KOPT-K1 (cell line): ENCODE measurements at regions not wholly inside any gene's neighbourhood (a gene's known extent, or its start where the extent isn't known, plus 50 kb on each side); places are given as distances from the start of the nearest gene placed in this dataset.

Source experiments
- H3K27ac ChIP-seq: fragments of 200-600 bp; sonication (generic); 2 replicates; pipeline ENCODE4 v1.5.1; 2016; ENCODE audit warnings: antibody characterized with exemption, mild to moderate bottlenecking, low read depth, low read length; ENCODE audit not compliant: poor library complexity, severe bottlenecking
- H3K36me3 ChIP-seq: fragments of 200-600 bp; sonication (generic); 2 replicates; pipeline ENCODE4 v1.5.1; 2017; ENCODE audit warnings: antibody characterized with exemption, mild to moderate bottlenecking, low read length, moderate library complexity; ENCODE audit not compliant: insufficient read depth
- H3K9me3 ChIP-seq: fragments of 200-600 bp; sonication (generic); 2 replicates; pipeline ENCODE4 v1.5.1; 2017; ENCODE audit warnings: antibody characterized with exemption, low read length, mild to moderate bottlenecking; ENCODE audit not compliant: insufficient read depth, poor library complexity, severe bottlenecking

DNA sequence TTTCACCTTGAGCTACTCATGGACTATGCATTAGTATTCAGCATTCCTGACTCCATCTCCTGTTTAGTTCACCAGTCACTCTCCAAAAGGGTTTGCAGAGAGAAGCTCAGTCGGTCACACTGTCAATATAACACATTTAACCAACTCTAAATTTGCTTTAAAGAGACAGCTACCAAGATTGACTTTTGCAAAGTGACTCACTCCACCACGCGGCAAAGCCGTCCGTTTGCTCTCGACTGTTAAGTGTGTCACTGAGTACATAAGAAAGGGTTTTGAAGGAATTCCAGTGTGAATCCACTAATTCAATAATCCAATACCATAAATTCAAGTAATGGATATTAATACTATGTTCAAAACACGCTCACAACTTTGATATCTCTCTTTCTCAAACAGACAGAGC, 1006.7 kb upstream of the NR2F2 start:
- Histone ChIP-seq H3K9me3 (no peaks in the 10 kb centered on the region), H3K36me3 (no peaks in the 10 kb centered on the region), H3K27ac (no peak overlapping the region)

DNA sequence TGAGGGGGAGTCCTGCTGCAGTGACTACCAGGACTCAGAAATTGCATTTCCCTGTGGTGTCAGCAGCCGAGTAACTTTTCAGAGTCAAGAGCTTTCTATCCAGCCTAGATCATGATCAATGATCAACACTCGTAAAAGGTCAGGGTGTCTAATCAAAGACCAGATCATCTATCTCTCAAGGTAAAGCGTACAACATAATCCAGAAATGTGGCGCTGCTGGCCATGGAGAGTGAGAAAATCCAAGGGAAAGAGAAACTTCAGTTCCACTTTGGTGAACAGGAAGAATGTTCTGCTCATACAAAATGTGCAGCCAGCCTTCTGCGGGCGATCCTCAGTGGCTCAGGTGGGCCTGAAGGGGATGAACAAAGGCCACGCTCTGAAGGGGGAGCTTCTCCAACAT, 1005.8 kb upstream of the NR2F2 start:
- H3K27ac ChIP-seq, result no peak overlapping the region
- no peaks in the 10 kb centered on the region for H3K36me3 ChIP-seq
- H3K9me3 ChIP-seq, result no peaks in the 10 kb centered on the region

DNA sequence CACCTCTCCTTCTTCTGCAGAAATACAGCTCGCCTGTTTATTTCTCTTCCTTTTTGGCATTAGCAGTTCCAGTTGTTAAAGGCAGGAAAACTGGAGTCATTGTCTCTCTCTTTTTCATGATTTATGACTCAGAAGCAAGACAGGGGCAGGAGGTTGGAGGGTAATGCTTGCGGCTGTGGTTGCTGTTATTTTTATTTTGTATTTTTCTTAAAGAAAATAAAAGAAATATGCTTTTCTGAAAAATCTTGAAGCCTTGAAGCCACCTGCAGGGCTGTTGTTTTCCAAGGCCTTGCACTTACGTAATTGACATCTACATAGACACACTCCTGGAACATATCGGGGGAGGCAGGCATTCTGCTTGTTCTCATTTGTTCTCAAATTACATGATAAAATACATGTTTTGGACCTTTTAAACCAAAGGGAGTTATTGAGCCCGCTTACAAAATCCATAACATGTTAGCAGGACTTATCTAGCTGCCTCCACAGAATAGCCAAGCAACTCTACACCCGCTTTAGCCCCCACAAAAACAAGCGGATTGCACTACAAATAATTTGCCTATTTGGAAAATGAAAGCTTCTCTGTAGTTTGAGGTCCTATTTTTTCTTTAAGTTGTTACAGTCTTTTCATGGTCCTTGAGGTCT, 1004.6 kb upstream of the NR2F2 start:
- no peak overlapping the region for H3K27ac ChIP-seq
- no peaks in the 10 kb centered on the region for H3K36me3 ChIP-seq
- H3K9me3 ChIP-seq, result no peaks in the 10 kb centered on the region

DNA sequence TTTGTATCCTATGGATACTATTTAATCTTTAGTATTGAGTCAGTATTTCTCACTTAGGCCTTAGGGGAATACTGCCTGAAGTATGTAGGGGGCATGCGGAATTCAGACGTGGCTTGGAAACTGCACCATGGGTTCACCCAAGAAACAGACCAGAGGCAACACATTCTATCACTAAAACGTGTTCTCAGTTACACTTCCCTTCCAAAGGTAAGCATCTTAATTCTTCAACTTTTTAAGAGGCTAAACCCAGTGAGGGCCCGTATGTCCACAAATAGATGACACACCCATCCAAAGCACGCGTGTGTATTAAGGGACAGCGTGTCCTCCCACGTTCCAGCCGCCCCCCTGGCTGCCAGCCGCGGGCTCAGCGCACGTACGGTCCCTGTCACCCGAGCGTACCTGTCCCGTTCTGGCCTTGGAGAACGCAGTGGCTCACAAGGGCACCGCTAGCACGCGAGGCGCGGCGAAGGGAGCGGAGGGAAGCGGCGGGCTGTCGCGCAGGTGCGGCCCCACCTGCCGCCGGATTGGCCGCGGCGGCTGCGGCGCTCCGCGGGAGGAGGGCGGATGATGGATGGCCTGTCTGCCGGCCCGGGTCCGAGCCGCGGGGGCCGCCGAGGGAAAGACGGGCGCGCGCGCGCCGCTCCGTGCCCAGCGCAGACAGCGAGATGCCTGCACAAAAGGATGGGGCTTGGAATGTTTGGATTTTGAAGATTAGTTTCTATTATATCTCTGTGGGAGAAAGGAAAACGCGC, 1003.9 kb upstream of the NR2F2 start:
- no peaks in the 10 kb centered on the region for H3K9me3 ChIP-seq
- no peak overlapping the region for H3K27ac ChIP-seq
- H3K36me3 ChIP-seq, result no peaks in the 10 kb centered on the region

- Histone ChIP-seq H3K36me3 (no peaks in the 10 kb centered on the region), H3K9me3 (no peaks in the 10 kb centered on the region), H3K27ac (no peak overlapping the region)
These were observed 1003.3 kb upstream of the NR2F2 start for GRCh38 chr15:95327183-95327525.

- Histone ChIP-seq H3K36me3 (no peaks in the 10 kb centered on the region), H3K9me3 (no peaks in the 10 kb centered on the region), H3K27ac (no peak overlapping the region)
These were observed 1002.8 kb upstream of the NR2F2 start for GRCh38 chr15:95327661-95328060.

DNA sequence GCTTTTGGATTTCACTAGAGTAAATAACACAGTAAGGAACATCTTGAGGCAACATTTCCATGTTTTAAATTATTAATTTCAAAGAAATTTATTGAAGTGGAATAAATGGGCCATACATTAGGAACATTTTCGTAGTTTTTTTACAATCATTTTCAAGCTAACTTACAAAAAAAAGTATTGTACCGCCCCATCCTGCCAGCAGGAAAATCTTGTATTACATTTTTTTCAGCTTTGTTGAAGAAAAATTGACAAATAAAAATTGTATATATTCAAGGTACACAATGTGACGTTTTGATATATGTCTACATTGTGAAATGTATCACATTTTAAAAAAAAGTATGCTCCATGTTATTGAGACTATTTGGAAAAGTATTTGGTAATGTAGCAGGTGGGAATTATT, 1001.9 kb upstream of the NR2F2 start:
- no peaks in the 10 kb centered on the region for H3K9me3 ChIP-seq
- no peaks in the 10 kb centered on the region for H3K36me3 ChIP-seq
- no peak overlapping the region for H3K27ac ChIP-seq

DNA sequence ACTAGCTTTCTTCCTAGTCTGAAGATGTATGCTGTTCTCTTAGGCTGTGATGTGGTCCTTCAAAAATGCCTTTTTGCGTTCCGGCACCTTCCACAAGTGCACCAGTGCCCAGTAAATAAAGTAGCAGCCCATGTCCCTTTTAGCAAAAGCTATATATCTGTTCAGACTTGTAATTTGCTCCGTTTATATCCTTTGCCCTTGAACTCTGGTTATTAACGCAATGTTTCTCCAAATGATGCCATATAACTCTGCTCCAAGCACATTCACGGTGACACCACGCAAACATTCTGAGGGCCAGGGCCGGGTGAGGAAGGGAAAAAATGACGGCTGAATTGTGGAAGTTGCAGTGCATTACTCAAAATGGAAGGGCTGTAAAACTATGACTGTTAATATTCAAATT, 1001.1 kb upstream of the NR2F2 start:
- no peak overlapping the region for H3K27ac ChIP-seq
- no peaks in the 10 kb centered on the region for H3K9me3 ChIP-seq

DNA sequence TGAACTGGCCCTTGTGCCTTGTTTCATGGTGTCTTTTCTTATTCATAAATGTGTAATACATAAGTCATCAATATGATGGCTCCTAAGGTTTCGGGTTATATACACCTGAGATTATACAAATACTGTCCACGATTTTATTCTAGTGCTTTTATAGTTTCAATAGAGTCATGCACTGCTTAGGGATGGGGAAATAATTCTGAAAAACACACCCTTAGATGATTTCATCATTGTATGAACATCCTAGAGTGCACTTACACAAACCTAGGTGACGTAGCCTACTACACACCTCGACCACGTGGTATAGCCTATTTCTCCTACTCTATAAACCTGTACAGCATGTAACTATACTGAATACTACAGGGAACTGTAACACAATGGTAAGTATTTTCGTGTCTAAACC, 988.8 kb upstream of the NR2F2 start:
- no peaks in the 10 kb centered on the region for H3K36me3 ChIP-seq
- no peak overlapping the region for H3K27ac ChIP-seq
- H3K9me3 ChIP-seq, result no peaks in the 10 kb centered on the region

More for the DNA sequence above, 1001.1 kb upstream of the NR2F2 start:
- no peaks in the 10 kb centered on the region for H3K36me3 ChIP-seq

GRCh38 chr15:95345867-95346266, 984.6 kb upstream of the NR2F2 start:
- Histone ChIP-seq H3K9me3 (no peaks in the 10 kb centered on the region), H3K36me3 (no peaks in the 10 kb centered on the region), H3K27ac (no peak overlapping the region)

DNA sequence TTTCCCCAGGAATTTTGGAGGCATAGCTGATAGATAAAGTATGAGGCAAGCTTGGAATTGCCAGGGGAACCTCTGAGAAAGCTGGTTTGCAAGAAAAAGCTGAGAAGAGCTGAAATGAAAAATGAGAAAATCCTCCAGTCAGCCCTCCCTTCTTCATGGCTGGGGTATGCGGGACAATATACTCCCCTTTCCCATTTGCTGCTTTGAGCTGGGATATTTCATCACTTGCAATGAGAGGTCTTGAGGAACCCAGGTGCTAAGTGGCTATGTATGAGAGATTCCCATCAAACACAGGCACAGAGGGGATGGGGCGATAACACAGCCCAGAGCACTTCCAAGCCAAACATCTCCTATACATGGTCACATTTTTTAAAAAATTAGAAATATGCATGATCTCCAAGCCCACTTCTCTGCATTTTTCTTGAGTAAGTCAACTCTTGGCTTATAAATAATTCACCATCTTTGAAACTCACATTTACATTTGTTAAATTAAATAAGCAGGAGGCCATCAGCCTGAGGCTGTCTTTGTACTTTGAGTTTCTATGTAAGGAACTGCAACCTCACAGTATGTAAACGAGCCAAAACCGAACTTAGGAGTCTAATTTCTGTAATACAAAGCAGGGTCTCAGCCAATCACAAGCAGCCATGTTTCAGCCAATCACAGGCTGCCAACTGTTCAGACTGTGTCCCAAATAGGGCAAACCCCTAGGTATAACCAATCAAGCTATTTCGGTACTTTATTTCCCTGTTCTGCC, 983.6 kb upstream of the NR2F2 start:
- H3K36me3 ChIP-seq, result no peaks in the 10 kb centered on the region
- no peak overlapping the region for H3K27ac ChIP-seq
- H3K9me3 ChIP-seq, result no peaks in the 10 kb centered on the region

GRCh38 chr15:95347837-95348236, 982.7 kb upstream of the NR2F2 start:
- H3K36me3 ChIP-seq, result no peaks in the 10 kb centered on the region
- H3K27ac ChIP-seq, result no peak overlapping the region
- H3K9me3 ChIP-seq, result no peaks in the 10 kb centered on the region

DNA sequence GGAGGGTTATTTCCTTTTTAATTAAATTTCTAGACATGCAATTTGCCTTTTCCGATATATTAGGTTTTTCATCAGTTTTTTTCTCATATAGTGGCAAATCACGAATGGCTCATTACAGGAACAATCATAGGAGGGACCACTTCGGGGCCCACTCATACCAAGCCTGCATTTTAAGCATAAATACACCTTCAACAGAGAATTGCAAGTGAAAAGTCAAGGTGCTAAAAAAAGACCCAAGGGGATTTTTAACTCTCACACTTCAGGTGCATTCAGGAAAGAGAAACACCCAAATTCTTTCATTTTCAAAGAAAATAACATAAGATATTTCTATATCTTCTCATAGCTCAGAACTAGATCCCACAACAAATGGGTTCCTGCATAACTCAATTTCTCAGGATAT, 979.6 kb upstream of the NR2F2 start:
- Histone ChIP-seq H3K36me3 (no peaks in the 10 kb centered on the region), H3K27ac (no peak overlapping the region), H3K9me3 (no peaks in the 10 kb centered on the region)

DNA sequence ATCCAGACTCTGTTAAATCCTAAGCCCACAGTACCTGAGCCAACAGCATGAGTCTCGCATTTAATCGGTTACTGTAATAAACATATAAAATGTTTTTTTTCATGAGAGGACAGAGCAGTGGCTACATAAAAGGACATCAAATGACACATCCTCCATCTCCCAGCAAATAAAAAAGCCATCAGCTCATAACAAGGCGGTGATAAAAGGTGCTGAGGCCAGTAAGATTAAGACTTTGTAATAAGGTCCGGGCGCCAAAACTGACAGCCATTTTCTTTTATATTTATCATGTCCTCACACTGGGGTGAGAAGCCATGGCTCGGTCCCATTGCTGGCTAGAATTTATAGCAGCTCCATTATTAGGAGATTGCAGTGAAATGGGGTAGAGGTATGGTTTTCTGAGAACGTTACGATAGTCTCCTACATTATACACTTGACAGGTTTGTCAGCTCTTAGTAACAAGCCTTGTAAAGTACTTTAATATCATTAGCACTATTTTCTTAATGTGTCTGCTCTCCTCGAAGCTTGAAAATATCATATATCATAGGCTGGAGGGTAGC, 977.8 kb upstream of the NR2F2 start:
- H3K27ac ChIP-seq, result no peak overlapping the region
- no peaks in the 10 kb centered on the region for H3K36me3 ChIP-seq
- H3K9me3 ChIP-seq, result no peaks in the 10 kb centered on the region

- Histone ChIP-seq H3K27ac (no peak overlapping the region), H3K36me3 (no peaks in the 10 kb centered on the region), H3K9me3 (no peaks in the 10 kb centered on the region)
These were observed 977.0 kb upstream of the NR2F2 start for GRCh38 chr15:95353512-95353911.
